GM19025 (cell line): ENCODE measurements at regions not wholly inside any gene's neighbourhood (a gene's known extent, or its start where the extent isn't known, plus 50 kb on each side); places are given as distances from the start of the nearest gene placed in this dataset.

Experiments
- ATAC-seq: cut with Tn5 transposase; IDR thresholded peaks from one replicate; pipeline ENCODE4 v1.9.1; 2021; ENCODE audit warnings: mild to moderate bottlenecking, low read depth, moderate library complexity; ENCODE audit not compliant: unreplicated experiment

GRCh38 chr3:111244760-111245159 is 173.1 kb downstream of the NECTIN3 start:
- no peak for ATAC-seq

- no peak for ATAC-seq
Measured at GRCh38 chr3:111246967-111247760, 175.5 kb downstream of the NECTIN3 start.

GRCh38 chr3:111248406-111248805 is 176.8 kb downstream of the NECTIN3 start:
- no peak for ATAC-seq

- ATAC-seq, result no peak
Measured at GRCh38 chr3:111249421-111249820, 177.8 kb downstream of the NECTIN3 start.

GRCh38 chr3:111252779-111253178 is 181.2 kb downstream of the NECTIN3 start:
- ATAC-seq, result no peak

GRCh38 chr3:111253733-111254132 is 182.1 kb downstream of the NECTIN3 start:
- no peak for ATAC-seq

GRCh38 chr3:111260878-111261277 is 189.3 kb downstream of the NECTIN3 start:
- no peak for ATAC-seq

- no peak for ATAC-seq
Measured at GRCh38 chr3:111269777-111270176, 198.2 kb downstream of the NECTIN3 start.

GRCh38 chr3:111277226-111277625 is 205.6 kb downstream of the NECTIN3 start:
- ATAC-seq, result no peak

- no peak for ATAC-seq
Measured at GRCh38 chr3:111278959-111279358, 207.3 kb downstream of the NECTIN3 start.

GRCh38 chr3:111282024-111282423 is 210.4 kb downstream of the NECTIN3 start:
- no peak for ATAC-seq

- ATAC-seq, result no peak
Measured at GRCh38 chr3:111283165-111283564, 211.5 kb downstream of the NECTIN3 start.

- no peak for ATAC-seq
Measured at GRCh38 chr3:111284503-111285183, 213.0 kb downstream of the NECTIN3 start.

GRCh38 chr3:111285184-111285538 is 213.5 kb downstream of the NECTIN3 start:
- no peak for ATAC-seq

- ATAC-seq, result no peak
Measured at GRCh38 chr3:111285694-111286093, 214.1 kb downstream of the NECTIN3 start.

- no peak for ATAC-seq
Measured at GRCh38 chr3:111286746-111287145, 215.1 kb downstream of the NECTIN3 start.

- ATAC-seq, result no peak
Measured at GRCh38 chr3:111292117-111292516, 220.5 kb downstream of the NECTIN3 start.

- ATAC-seq, result no peak
Measured at GRCh38 chr3:111299192-111299615, 227.6 kb downstream of the NECTIN3 start.

GRCh38 chr3:111301238-111301798 is 229.7 kb downstream of the NECTIN3 start:
- ATAC-seq, result no peak

GRCh38 chr3:111302063-111302462 is 230.4 kb downstream of the NECTIN3 start:
- ATAC-seq, result no peak

GRCh38 chr3:111303760-111304159 is 232.1 kb downstream of the NECTIN3 start:
- ATAC-seq, result no peak

GRCh38 chr3:111307676-111308075 is 234.3 kb upstream of the CD96 start:
- no peak for ATAC-seq
